IPS DF 19.7 (cell line): ENCODE measurements at regions not wholly inside any gene's neighbourhood (a gene's known extent, or its start where the extent isn't known, plus 50 kb on each side); places are given as distances from the start of the nearest gene placed in this dataset.

Source experiments
- DNase-seq: peaks from one replicate; pipeline ENCODE4 v3.0.0-alpha.2; 2013; ENCODE audit warnings: low read depth, low spot score

DNA sequence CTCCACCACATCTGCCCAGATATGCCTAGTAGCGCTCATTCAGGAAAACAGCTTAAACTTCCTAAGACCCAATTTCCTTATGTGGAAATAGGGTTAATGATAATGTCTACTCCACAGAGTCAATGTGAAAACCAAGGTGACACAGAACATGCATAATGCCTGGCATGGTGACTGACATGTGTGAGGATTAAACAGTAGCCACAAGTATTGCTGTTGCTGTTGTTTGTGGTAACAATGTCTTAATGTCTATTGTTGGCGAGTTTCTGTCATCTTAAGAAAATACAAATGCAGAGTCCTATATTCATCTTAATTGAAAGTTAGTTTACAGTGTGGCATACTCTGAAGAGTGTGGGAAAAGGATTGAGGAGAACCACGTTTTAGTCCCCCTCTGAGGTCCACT, 75.6 kb upstream of the NGF start:
- no peak for DNase-seq

DNA sequence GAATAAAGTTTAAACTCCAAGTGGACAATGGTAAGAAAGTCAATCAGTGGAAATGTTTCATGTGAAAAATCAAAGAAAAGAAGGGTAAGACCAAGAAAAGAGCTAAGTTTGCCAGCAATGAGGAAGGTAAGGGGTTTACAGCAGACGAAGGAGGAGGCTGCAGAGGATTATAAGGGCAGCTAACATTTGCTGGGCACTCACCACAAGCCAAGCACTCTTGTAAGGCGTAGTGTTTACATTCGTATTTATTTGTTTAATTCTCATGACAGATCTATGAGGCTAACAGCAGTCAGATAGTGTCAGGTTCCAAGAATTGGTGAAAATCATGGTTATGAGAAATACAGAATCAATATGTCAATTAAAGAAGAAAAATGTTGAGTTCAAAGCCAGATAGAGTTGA, 75.2 kb upstream of the NGF start:
- no peak for DNase-seq

- no peak for DNase-seq
These were observed 74.7 kb upstream of the NGF start for GRCh38 chr1:115412733-115413132.

GRCh38 chr1:115412286-115412685, 74.2 kb upstream of the NGF start:
- DNase-seq, result no peak

DNA sequence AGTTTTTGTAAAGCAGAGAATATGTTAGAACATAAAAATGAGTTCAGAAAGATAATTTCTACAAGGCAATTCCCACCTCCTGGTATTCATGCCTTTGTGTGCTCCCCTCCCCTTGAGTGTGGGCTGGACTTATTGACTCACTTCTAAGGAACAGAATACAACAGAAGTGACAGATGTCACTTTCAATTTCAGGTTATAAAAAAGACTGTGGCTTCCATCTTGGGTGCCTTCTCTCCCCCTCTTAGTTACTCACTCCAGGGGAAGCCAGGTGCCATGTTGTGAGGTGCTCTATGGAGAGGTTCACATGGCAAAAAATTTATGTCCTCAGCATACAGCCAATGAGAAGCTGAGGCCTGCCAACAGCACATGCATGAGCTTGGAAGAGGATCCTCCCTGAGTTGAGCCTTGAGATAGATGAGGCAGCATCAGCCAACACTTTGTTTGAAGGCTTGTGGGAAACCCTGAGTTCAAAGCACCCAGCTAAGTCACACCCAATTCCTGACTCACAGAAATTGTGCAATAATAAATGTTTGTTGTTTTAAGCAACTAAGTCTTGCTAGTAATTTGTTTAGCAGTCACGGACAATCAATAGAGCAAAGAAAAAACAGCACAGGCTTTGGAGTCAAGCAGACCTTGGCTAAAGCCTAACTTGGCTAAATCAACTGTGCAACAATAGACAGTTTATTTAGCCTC, 73.5 kb upstream of the NGF start:
- DNase-seq, result no peak

- DNase-seq, result no peak
These were observed 71.3 kb upstream of the NGF start for GRCh38 chr1:115409094-115410015.

- no peak for DNase-seq
These were observed 70.5 kb upstream of the NGF start for GRCh38 chr1:115408533-115408932.

DNA sequence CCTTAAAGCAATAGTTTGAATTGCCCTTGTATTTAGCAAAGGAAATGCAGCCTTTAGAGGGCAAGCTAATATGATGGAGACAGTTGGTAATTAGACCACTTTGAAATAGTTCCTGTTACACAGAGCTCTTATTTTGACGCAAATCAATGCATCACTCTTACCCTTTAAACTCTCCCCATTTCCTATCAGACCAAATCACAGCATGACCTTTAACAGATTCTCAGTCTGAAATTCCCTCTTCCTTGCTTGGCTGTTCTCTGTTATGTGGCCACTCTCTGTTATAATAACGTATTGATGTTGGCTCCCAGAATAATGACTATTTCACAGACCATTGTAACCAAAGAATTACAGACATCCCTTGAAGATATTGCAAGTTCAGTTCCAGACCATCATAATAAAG, 66.9 kb upstream of the NGF start:
- no peak for DNase-seq

DNA sequence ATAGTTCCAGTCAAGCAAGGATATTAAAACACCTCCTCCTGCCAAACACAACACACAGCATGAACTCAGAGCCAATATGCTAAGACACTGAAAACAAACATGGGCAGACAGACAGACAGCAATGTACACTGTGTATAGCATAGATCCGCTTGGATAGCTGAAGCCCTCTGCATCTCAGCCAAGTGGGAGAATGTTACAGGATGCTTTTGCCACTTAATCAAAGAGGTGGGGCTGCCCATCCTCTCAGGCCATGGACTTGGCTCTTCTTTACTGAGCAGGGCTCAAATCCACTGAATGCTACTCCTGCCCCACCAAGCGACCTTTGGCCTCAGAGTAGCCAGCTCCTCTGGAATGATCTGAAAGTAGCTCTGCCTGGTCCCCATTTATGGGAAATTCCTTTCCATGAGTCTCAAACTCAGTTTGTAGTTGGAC, 64.7 kb upstream of the NGF start:
- no peak for DNase-seq

DNA sequence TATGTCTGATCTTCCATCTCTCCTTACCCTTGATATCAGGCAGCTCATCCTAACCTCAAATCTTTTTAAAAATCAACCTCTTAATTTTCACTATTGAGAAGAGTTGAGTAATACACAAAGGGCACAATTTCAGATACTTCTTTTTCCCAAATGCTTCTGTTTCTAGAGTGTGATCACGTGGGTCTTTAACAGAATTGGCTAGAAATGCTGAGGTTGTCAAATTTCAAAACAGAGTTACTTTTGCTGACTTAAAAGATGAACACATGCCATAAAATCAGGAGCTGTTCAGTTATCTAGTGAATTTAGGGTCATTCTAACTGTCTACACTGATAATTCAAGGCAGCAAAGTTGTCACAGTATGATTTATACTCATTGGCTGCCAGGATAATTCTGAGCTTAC, 63.6 kb upstream of the NGF start:
- DNase-seq, result no peak

DNA sequence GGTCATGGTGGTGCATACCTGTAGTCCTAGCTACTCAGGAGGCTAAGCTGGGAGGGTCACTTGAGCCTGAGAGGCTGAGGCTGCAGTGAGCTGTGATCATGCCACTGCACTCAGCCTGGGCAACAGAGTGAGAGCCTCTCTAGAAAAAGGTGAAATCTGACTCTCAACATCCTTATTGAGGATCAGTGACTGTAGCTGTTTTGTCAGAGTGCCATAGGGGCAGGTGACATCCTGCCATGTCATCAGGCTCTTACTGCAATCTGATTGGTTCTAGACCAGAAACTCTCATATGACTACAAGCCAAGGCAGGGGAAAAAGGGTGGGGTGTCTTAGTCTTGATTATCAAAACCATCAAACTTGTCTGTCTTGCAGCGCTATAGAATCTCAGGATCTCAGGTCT, 62.8 kb upstream of the NGF start:
- DNase-seq, result no peak

- no peak for DNase-seq
These were observed 62.4 kb upstream of the NGF start for GRCh38 chr1:115400426-115400825.

DNA sequence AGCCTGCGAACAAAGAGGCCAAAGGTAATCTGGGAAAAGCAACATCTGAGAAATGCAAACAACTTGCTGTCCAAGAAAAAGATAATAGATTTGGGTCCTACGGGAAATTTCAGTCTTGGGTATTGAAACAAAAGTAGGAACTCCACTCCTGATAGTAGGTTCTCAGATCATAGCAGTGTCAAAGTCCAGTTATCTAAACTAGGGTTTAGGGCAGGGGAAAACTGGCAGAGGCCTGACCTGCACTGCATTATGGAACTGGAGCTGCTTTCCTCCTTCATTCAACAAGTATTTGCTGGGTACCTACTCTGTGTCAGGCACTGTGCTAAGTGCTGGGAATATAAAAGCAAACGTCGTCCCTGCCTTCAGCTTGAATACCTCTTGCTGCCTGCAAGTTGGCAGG, 60.7 kb upstream of the NGF start:
- no peak for DNase-seq
